ENCODE measurements at regions not wholly inside any gene's neighbourhood (a gene's known extent, or its start where the extent isn't known, plus 50 kb on each side); places are given as distances from the start of the nearest gene placed in this dataset.

- H3K27ac ChIP-seq (ENCODE audit: low read length) = no peak overlapping the region
- H2AFZ ChIP-seq (ENCODE audit: low read depth, low read length) = no peak overlapping the region
- H3K9ac ChIP-seq (ENCODE audit: low read length) = no peak overlapping the region
- H3K27me3 ChIP-seq (ENCODE audit: low read depth, low read length) = peaks cover 18% of the 10 kb centered on the region; the same call in 1 of the 2 replicates
- no peak for TF ChIP-seq EZH2phosphoT487 (IDR thresholded peaks at IDR 0.05; ENCODE audit: low read depth)
- TF ChIP-seq, protein P1, sequence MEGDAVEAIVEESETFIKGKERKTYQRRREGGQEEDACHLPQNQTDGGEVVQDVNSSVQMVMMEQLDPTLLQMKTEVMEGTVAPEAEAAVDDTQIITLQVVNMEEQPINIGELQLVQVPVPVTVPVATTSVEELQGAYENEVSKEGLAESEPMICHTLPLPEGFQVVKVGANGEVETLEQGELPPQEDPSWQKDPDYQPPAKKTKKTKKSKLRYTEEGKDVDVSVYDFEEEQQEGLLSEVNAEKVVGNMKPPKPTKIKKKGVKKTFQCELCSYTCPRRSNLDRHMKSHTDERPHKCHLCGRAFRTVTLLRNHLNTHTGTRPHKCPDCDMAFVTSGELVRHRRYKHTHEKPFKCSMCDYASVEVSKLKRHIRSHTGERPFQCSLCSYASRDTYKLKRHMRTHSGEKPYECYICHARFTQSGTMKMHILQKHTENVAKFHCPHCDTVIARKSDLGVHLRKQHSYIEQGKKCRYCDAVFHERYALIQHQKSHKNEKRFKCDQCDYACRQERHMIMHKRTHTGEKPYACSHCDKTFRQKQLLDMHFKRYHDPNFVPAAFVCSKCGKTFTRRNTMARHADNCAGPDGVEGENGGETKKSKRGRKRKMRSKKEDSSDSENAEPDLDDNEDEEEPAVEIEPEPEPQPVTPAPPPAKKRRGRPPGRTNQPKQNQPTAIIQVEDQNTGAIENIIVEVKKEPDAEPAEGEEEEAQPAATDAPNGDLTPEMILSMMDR (IDR thresholded peaks at IDR 0.05; ENCODE audit: low read depth, low read length) = no peak
- H3K4me2 ChIP-seq (ENCODE audit: low read length) = no peak overlapping the region
- H3K36me3 ChIP-seq (replicated peaks; ENCODE audit: low read depth, low read length) = no peaks in the 10 kb centered on the region
- no peaks in the 10 kb centered on the region for H3K79me2 ChIP-seq (ENCODE audit: low read length)
- H4K20me1 ChIP-seq (ENCODE audit: insufficient read depth, low read length) = no peaks in the 10 kb centered on the region
- no peaks in the 10 kb centered on the region for H3K4me1 ChIP-seq (ENCODE audit: low read length)
- H3K4me3 ChIP-seq (ENCODE audit: low read length) = no peak overlapping the region
- no peaks in the 10 kb centered on the region for H3K9me3 ChIP-seq (ENCODE audit: insufficient read depth, low read length)
Measured at GRCh38 chr18:2433366-2433765, 137.9 kb downstream of the METTL4 start.

GRCh38 chr18:2441544-2441943, 129.8 kb downstream of the METTL4 start:
- no peaks in the 10 kb centered on the region for H4K20me1 ChIP-seq (ENCODE audit: insufficient read depth, low read length)
- no peaks in the 10 kb centered on the region for H3K36me3 ChIP-seq (replicated peaks; ENCODE audit: low read depth, low read length)
- H3K4me2 ChIP-seq (ENCODE audit: low read length) = no peak overlapping the region
- no peaks in the 10 kb centered on the region for H3K27me3 ChIP-seq (ENCODE audit: low read depth, low read length)
- H3K4me1 ChIP-seq (ENCODE audit: low read length) = no peaks in the 10 kb centered on the region
- no peaks in the 10 kb centered on the region for H3K79me2 ChIP-seq (ENCODE audit: low read length)
- H2AFZ ChIP-seq (ENCODE audit: low read depth, low read length) = no peak overlapping the region
- no peak for TF ChIP-seq EZH2phosphoT487 (IDR thresholded peaks at IDR 0.05; ENCODE audit: low read depth)
- TF ChIP-seq, protein P1 (IDR thresholded peaks at IDR 0.05; ENCODE audit: low read depth, low read length) = no peak
- no peak overlapping the region for H3K4me3 ChIP-seq (ENCODE audit: low read length)
- H3K9ac ChIP-seq (ENCODE audit: low read length) = no peak overlapping the region
- no peaks in the 10 kb centered on the region for H3K9me3 ChIP-seq (ENCODE audit: insufficient read depth, low read length)
- H3K27ac ChIP-seq (ENCODE audit: low read length) = no peak overlapping the region

GRCh38 chr18:2442006-2442405, 129.3 kb downstream of the METTL4 start:
- TF ChIP-seq, protein P1 (IDR thresholded peaks at IDR 0.05; ENCODE audit: low read depth, low read length) = no peak
- TF ChIP-seq EZH2phosphoT487 (IDR thresholded peaks at IDR 0.05; ENCODE audit: low read depth) = no peak
- no peak overlapping the region for H3K4me3 ChIP-seq (ENCODE audit: low read length)

DNA sequence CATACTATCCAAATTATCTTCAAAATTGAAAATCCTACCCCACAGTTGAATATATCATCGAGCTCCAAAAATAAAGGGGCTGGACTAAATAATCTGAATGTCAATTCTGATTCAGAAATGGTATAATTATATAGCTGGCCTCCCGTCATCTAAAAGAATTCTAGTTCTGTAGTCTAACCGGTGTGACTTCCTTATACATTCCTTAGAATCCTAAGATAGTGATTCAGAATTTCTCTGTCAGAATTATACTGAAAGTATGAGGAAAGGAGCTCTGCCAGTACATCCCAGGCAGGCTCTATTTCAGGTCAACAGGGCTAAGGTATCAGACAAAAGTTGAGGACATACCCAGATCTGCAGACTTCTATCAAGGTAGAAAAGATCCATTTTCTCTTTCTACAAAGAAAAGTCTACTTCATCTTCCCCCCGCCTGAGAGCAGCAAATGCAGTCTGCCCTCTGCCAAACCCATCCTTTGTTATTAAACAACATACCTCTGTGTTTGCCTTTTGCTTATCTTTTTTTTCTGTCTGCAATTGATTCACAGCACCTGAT, 128.5 kb downstream of the METTL4 start:
- Histone ChIP-seq H3K4me3 (ENCODE audit: low read length) (no peak overlapping the region), H4K20me1 (ENCODE audit: insufficient read depth, low read length) (no peaks in the 10 kb centered on the region), H3K9me3 (ENCODE audit: insufficient read depth, low read length) (no peaks in the 10 kb centered on the region), H3K9ac (ENCODE audit: low read length) (no peak overlapping the region), H2AFZ (ENCODE audit: low read depth, low read length) (no peak overlapping the region), H3K27ac (ENCODE audit: low read length) (no peak overlapping the region), H3K4me1 (ENCODE audit: low read length) (no peaks in the 10 kb centered on the region), H3K27me3 (ENCODE audit: low read depth, low read length) (no peaks in the 10 kb centered on the region), H3K79me2 (ENCODE audit: low read length) (no peaks in the 10 kb centered on the region), H3K36me3 (replicated peaks; ENCODE audit: low read depth, low read length) (no peaks in the 10 kb centered on the region), H3K4me2 (ENCODE audit: low read length) (no peak overlapping the region)
- no peak for TF ChIP-seq EZH2phosphoT487 (IDR thresholded peaks at IDR 0.05; ENCODE audit: low read depth)
- TF ChIP-seq, protein P1 (IDR thresholded peaks at IDR 0.05; ENCODE audit: low read depth, low read length) = no peak

More at GRCh38 chr18:2442006-2442405, 129.3 kb downstream of the METTL4 start:
- Histone ChIP-seq H2AFZ (ENCODE audit: low read depth, low read length) (no peak overlapping the region), H3K27me3 (ENCODE audit: low read depth, low read length) (no peaks in the 10 kb centered on the region), H3K27ac (ENCODE audit: low read length) (no peak overlapping the region), H3K9ac (ENCODE audit: low read length) (no peak overlapping the region), H3K4me2 (ENCODE audit: low read length) (no peak overlapping the region), H3K9me3 (ENCODE audit: insufficient read depth, low read length) (no peaks in the 10 kb centered on the region), H3K4me1 (ENCODE audit: low read length) (no peaks in the 10 kb centered on the region), H4K20me1 (ENCODE audit: insufficient read depth, low read length) (no peaks in the 10 kb centered on the region), H3K79me2 (ENCODE audit: low read length) (no peaks in the 10 kb centered on the region), H3K36me3 (replicated peaks; ENCODE audit: low read depth, low read length) (no peaks in the 10 kb centered on the region)

Measured in OCI-LY3 (cell line).